Parathyroid adenoma (tissue), 2 donors: ENCODE measurements at regions not wholly inside any gene's neighbourhood (a gene's known extent, or its start where the extent isn't known, plus 50 kb on each side); places are given as distances from the start of the nearest gene placed in this dataset.

Experiments used
- H2AFZ ChIP-seq: fragments of 300-600 bp; sonication (generic); one replicate; pipeline ENCODE4 v1.7.0; 2017; ENCODE audit warnings: antibody characterized with exemption, mild to moderate bottlenecking
- H3K27ac ChIP-seq: fragments of 300-600 bp; sonication (generic); one replicate; pipeline ENCODE4 v1.7.0; 2017
- H3K27me3 ChIP-seq: fragments of 300-600 bp; sonication (generic); one replicate; pipeline ENCODE4 v1.7.0; 2017; ENCODE audit warnings: low read length; ENCODE audit not compliant: control insufficient read depth, insufficient read depth
- H3K36me3 ChIP-seq: fragments of 300-600 bp; sonication (generic); one replicate; pipeline ENCODE4 v1.7.0; 2017; ENCODE audit warnings: low read length; ENCODE audit not compliant: control insufficient read depth, insufficient read depth
- H3K4me1 ChIP-seq: fragments of 300-600 bp; sonication (generic); one replicate; pipeline ENCODE4 v1.7.0; 2017; ENCODE audit warnings: control low read depth
- H3K4me2 ChIP-seq: fragments of 300-600 bp; sonication (generic); one replicate; pipeline ENCODE4 v1.7.0; 2017; ENCODE audit warnings: low read length
- H3K4me3 ChIP-seq: fragments of 300-600 bp; sonication (generic); one replicate; pipeline ENCODE4 v1.7.0; 2017; ENCODE audit warnings: low read depth, low read length
- H3K79me2 ChIP-seq: fragments of 300-600 bp; sonication (generic); one replicate; pipeline ENCODE4 v1.7.0; 2017; ENCODE audit warnings: control low read depth
- H3K9ac ChIP-seq: fragments of 300-600 bp; sonication (generic); one replicate; pipeline ENCODE4 v1.7.0; 2017; ENCODE audit warnings: mild to moderate bottlenecking
- H3K9me3 ChIP-seq: fragments of 300-600 bp; sonication (generic); one replicate; pipeline ENCODE4 v1.7.0; 2017; ENCODE audit warnings: low read length; ENCODE audit not compliant: control insufficient read depth
- TF ChIP-seq, protein P1 (sequence below): fragments of 300-600 bp; sonication (generic); IDR thresholded peaks from one replicate; pipeline ENCODE4 v1.7.0; 2017; ENCODE audit warnings: antibody characterized with exemption, mild to moderate bottlenecking
- donor health status: primary hyperparathyroidism.

DNA sequence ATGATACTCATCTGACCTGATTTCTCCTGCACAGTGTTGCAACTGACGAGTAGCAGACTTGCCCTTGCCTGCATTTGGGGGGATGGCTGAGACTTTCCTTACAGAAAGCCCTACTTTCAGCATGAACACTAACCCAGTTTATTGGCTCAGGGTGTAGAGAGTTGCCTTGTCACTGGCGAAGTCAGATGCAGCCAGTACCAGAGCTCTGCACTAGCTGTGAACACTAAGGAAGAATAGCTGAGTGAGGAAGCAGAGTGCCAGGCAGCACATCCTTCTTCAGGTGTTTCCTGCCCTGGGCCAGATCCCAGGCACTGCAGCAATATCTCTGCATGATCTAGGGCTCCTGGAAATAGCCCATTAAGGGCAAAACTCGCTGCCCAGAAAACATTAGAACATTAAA is 154.0 kb upstream of the SYNPR start:
- TF ChIP-seq, protein P1, sequence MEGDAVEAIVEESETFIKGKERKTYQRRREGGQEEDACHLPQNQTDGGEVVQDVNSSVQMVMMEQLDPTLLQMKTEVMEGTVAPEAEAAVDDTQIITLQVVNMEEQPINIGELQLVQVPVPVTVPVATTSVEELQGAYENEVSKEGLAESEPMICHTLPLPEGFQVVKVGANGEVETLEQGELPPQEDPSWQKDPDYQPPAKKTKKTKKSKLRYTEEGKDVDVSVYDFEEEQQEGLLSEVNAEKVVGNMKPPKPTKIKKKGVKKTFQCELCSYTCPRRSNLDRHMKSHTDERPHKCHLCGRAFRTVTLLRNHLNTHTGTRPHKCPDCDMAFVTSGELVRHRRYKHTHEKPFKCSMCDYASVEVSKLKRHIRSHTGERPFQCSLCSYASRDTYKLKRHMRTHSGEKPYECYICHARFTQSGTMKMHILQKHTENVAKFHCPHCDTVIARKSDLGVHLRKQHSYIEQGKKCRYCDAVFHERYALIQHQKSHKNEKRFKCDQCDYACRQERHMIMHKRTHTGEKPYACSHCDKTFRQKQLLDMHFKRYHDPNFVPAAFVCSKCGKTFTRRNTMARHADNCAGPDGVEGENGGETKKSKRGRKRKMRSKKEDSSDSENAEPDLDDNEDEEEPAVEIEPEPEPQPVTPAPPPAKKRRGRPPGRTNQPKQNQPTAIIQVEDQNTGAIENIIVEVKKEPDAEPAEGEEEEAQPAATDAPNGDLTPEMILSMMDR, result no peak
- Histone ChIP-seq H3K9ac (no peak overlapping the region), H3K9me3 (no peaks in the 10 kb centered on the region), H3K79me2 (no peaks in the 10 kb centered on the region), H3K27ac (no peak overlapping the region), H3K4me1 (no peaks in the 10 kb centered on the region), H3K27me3 (no peaks in the 10 kb centered on the region), H3K4me3 (no peak overlapping the region), H3K36me3 (no peaks in the 10 kb centered on the region), H3K4me2 (no peak overlapping the region), H2AFZ (peak overlapping the region; percentile 25)

DNA sequence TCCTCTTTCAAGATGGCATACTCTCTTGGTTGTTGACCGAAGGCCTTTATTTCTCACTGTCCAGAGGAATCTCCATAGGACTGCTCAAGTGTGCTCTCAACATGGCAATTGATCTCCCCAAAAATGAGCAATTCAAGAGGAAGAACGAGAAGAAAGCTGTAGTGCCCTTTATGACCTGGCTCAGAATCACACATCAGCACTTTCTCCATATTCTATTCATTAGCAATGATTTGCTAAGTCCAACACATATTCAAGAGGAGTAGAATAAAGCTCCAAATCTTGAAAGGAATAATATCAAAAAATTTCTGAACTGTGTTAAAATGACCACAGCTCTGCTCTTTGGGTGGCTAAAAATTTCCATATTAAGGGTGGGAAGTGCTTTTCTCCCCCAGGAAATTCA is 151.6 kb upstream of the SYNPR start:
- H3K36me3 ChIP-seq, result no peaks in the 10 kb centered on the region
- no peak overlapping the region for H3K4me2 ChIP-seq
- no peaks in the 10 kb centered on the region for H3K4me1 ChIP-seq
- H3K27me3 ChIP-seq, result no peaks in the 10 kb centered on the region
- TF ChIP-seq, protein P1, result no peak
- no peak overlapping the region for H3K27ac ChIP-seq
- H3K9me3 ChIP-seq, result no peaks in the 10 kb centered on the region
- no peak overlapping the region for H2AFZ ChIP-seq
- no peaks in the 10 kb centered on the region for H3K79me2 ChIP-seq
- H3K4me3 ChIP-seq, result no peak overlapping the region
- H3K9ac ChIP-seq, result no peak overlapping the region

DNA sequence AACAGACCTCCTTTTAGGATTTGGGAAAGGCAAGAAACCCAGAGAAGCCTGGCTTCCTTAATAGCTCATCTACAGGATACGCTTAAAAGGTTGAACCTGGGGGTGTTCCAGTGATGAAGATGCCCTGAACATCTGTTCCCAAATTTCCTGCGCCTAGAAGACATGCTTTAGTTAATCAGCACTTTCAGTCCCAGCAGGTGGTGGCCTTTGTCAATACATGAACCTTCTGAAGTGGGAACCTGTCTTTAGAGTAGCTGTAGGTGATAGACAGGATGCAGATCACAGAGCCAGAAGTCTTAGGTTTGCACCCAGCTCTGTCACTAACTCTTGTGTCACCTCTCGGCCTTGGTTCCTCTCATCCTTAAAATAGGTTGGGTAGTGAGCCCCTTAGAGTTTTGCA is 149.7 kb upstream of the SYNPR start:
- no peaks in the 10 kb centered on the region for H3K36me3 ChIP-seq

DNA sequence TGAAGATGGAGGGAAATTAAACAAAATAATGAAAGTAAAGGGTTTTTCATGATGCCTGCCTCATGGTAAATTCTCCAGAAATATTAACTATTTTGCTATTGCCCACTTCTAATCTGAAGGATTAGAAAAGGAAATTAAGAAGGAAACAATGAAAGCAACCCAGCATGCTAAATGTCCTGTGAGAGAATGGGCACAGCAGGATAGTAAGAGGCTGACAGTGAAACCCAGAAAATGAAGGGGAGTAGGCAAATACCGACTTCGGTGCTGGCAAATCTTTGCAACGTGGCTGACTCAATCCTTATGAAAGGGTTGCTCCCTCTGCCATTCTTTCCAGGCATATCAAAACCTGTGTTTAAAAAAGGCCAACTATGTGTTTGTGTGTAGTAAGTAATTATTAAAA is 147.5 kb upstream of the SYNPR start:
- Histone ChIP-seq H3K27ac (no peak overlapping the region), H3K27me3 (no peaks in the 10 kb centered on the region), H3K36me3 (no peaks in the 10 kb centered on the region)

More for the DNA sequence above, 149.7 kb upstream of the SYNPR start:
- no peaks in the 10 kb centered on the region for H3K27me3 ChIP-seq
- no peaks in the 10 kb centered on the region for H3K79me2 ChIP-seq
- no peak overlapping the region for H3K27ac ChIP-seq
- no peak overlapping the region for H3K4me2 ChIP-seq
- no peaks in the 10 kb centered on the region for H3K9me3 ChIP-seq
- H3K4me3 ChIP-seq, result no peak overlapping the region
- H3K4me1 ChIP-seq, result no peaks in the 10 kb centered on the region
- TF ChIP-seq, protein P1, result no peak
- no peak overlapping the region for H2AFZ ChIP-seq
- no peak overlapping the region for H3K9ac ChIP-seq

More for the DNA sequence above, 147.5 kb upstream of the SYNPR start:
- Histone ChIP-seq H3K4me3 (no peak overlapping the region), H3K4me2 (no peak overlapping the region), H3K9me3 (no peaks in the 10 kb centered on the region), H3K79me2 (no peaks in the 10 kb centered on the region), H3K4me1 (no peaks in the 10 kb centered on the region), H3K9ac (no peak overlapping the region), H2AFZ (no peak overlapping the region)
- TF ChIP-seq, protein P1, result no peak
